ENCODE measurements at regions not wholly inside any gene's neighbourhood (a gene's known extent, or its start where the extent isn't known, plus 50 kb on each side); places are given as distances from the start of the nearest gene placed in this dataset.
A peak's percentile ranks its signal among the peaks of the same experiment; 100 is the strongest.

GRCh38 chr6:168369786-168370185, 50.2 kb upstream of the DACT2 start:
- ATAC-seq, result no peak
- H3K4me3 Mint-ChIP-seq, result no peak overlapping the region

GRCh38 chr6:168370310-168370991, 50.9 kb upstream of the DACT2 start:
- Mint-ChIP-seq H3K4me1 (peaks cover 5% of the 10 kb centered on the region), H3K27ac (peak overlapping the region; percentile 16), H3K36me3 (ENCODE audit: low read depth) (no peaks in the 10 kb centered on the region), H3K27me3 (no peaks in the 10 kb centered on the region), H3K4me3 (no peak overlapping the region)
- DNase-seq (peak; percentile 21 to 60 (median 28)), ATAC-seq (peak; percentile 71)
- no peaks in the 10 kb centered on the region for H3K9me3 ChIP-seq (ENCODE audit: control insufficient read depth, low read length, poor library complexity, severe bottlenecking)

More at GRCh38 chr6:168369786-168370185, 50.2 kb upstream of the DACT2 start:
- Mint-ChIP-seq H3K27me3 (no peaks in the 10 kb centered on the region), H3K36me3 (ENCODE audit: low read depth) (no peaks in the 10 kb centered on the region), H3K27ac (peak overlapping the region; percentile 16), H3K4me1 (peaks cover 5% of the 10 kb centered on the region)
- no peaks in the 10 kb centered on the region for H3K9me3 ChIP-seq (ENCODE audit: control insufficient read depth, low read length, poor library complexity, severe bottlenecking)
- DNase-seq, result no peak

DNA sequence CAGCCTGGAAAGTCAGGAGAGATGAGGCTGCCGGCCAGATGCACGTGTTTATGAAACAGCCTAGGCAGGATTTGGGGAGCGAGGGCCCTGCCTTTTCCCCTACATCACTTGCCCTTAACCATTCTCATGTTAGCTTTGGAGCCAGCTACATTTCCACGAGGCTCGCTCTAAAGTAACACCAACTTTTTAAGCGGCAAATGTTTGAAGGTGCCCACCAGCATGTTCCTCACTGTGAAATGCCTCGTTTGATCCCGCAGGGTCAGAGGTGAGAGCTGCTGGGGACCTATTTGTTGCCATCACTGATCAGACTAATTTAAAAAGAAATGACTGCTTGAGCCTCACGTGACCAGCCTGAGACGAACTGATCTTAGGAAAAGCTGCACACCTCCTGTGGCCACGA, 51.6 kb upstream of the DACT2 start:
- ATAC-seq (no peak), DNase-seq (no peak)
- Mint-ChIP-seq H3K27me3 (no peaks in the 10 kb centered on the region), H3K36me3 (ENCODE audit: low read depth) (no peaks in the 10 kb centered on the region), H3K4me3 (no peak overlapping the region), H3K27ac (no peak overlapping the region), H3K4me1 (peaks cover 5% of the 10 kb centered on the region)
- no peaks in the 10 kb centered on the region for H3K9me3 ChIP-seq (ENCODE audit: control insufficient read depth, low read length, poor library complexity, severe bottlenecking)

DNA sequence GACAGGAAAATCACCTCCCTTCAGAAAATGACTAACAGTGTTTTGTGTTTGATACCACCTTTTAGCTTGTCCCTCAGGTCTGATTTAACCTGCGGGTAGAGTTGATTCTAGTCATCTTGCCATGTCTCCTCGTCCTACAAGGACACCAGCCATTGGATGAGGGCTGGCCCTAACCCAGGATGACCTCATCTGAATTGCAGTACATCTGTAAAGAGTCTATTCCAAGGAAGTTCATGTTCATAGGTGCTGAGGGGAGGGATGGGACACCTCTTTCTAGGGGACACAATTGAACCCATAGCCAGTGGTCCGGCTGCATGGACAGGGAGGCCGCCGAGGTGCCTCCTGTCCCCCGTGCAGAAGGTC, 52.0 kb upstream of the DACT2 start:
- Mint-ChIP-seq H3K4me3 (no peak overlapping the region), H3K27ac (no peak overlapping the region), H3K36me3 (ENCODE audit: low read depth) (no peaks in the 10 kb centered on the region), H3K27me3 (no peaks in the 10 kb centered on the region), H3K4me1 (peaks cover 5% of the 10 kb centered on the region)
- DNase-seq, result no peak
- ATAC-seq, result no peak
- H3K9me3 ChIP-seq (ENCODE audit: control insufficient read depth, low read length, poor library complexity, severe bottlenecking), result no peaks in the 10 kb centered on the region

DNA sequence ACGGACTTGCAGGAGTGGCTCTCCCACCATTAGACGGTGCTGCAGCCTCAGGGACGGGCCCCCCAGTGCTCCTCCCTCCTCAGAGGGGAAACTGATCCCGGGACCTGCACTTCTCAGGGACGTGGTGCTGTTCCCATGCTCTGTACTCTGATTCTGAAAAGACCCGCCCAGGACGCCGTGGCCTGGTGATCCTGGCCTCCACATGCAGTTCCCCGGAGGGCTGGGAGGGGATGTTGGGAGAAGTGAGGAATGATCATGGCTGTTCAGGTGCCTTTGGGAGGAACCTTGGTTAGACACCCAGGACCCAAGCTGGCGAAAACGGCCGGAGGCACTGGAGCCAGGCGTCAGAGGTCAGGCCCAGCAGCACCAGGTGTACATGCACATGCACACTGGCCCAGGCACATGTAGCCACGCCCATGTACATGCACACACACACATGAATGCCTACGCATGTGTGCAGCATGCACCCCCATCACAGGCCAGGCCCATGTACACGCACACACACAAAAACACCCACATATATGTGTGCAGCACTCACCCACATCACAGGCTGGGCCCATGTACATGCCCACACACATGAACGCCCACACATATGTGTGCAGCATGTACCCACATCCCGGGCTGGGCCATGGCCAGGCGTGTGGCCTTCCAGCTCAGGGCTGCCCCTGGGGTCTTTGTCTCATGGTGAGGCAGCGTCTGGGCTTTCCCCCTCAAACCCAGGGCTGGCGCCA, 52.6 kb upstream of the DACT2 start:
- ATAC-seq (no peak), DNase-seq (no peak)
- Mint-ChIP-seq H3K27ac (no peak overlapping the region), H3K4me3 (no peak overlapping the region), H3K27me3 (no peaks in the 10 kb centered on the region), H3K4me1 (peaks cover 5% of the 10 kb centered on the region), H3K36me3 (ENCODE audit: low read depth) (no peaks in the 10 kb centered on the region)
- H3K9me3 ChIP-seq (ENCODE audit: control insufficient read depth, low read length, poor library complexity, severe bottlenecking), result no peaks in the 10 kb centered on the region

DNA sequence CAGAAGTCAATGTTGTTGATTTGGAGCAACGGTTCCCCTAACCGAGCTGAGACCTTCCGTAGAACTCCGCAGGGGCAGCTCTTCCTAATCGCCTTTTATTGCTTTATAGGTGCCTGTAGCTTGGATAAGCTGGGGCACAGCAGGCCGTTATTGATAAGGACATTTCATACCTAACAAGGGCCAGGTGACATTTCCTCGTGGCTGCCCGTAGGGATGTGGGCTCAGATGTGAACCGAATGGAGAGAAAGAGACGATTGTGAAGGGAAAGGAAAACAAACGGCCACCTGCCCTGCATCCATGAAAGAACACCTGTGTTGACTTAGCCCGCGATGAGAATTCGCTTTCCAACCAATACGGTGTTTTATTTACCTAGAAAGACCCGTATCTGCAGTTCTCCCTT, 53.3 kb upstream of the DACT2 start:
- ATAC-seq, result no peak

GRCh38 chr6:168373389-168373788, 53.8 kb upstream of the DACT2 start:
- Mint-ChIP-seq H3K27ac (no peak overlapping the region), H3K27me3 (no peaks in the 10 kb centered on the region), H3K36me3 (ENCODE audit: low read depth) (no peaks in the 10 kb centered on the region), H3K4me1 (peaks cover 5% of the 10 kb centered on the region), H3K4me3 (no peak overlapping the region)
- ATAC-seq (no peak), DNase-seq (no peak)
- H3K9me3 ChIP-seq (ENCODE audit: control insufficient read depth, low read length, poor library complexity, severe bottlenecking), result no peaks in the 10 kb centered on the region

More for the DNA sequence above, 53.3 kb upstream of the DACT2 start:
- no peaks in the 10 kb centered on the region for H3K36me3 Mint-ChIP-seq (ENCODE audit: low read depth)
- no peak overlapping the region for H3K27ac Mint-ChIP-seq
- peaks cover 5% of the 10 kb centered on the region for H3K4me1 Mint-ChIP-seq
- no peaks in the 10 kb centered on the region for H3K9me3 ChIP-seq (ENCODE audit: control insufficient read depth, low read length, poor library complexity, severe bottlenecking)
- H3K4me3 Mint-ChIP-seq, result no peak overlapping the region
- no peaks in the 10 kb centered on the region for H3K27me3 Mint-ChIP-seq
- DNase-seq, result no peak

- Mint-ChIP-seq H3K36me3 (ENCODE audit: low read depth) (no peaks in the 10 kb centered on the region), H3K4me3 (no peak overlapping the region)
Observed at GRCh38 chr6:168374051-168374502, 54.5 kb upstream of the DACT2 start.

GRCh38 chr6:168374541-168375071, 55.0 kb upstream of the DACT2 start:
- no peaks in the 10 kb centered on the region for H3K9me3 ChIP-seq (ENCODE audit: control insufficient read depth, low read length, poor library complexity, severe bottlenecking)
- Mint-ChIP-seq H3K27me3 (no peaks in the 10 kb centered on the region), H3K4me1 (peaks cover 5% of the 10 kb centered on the region), H3K27ac (no peak overlapping the region), H3K36me3 (ENCODE audit: low read depth) (no peaks in the 10 kb centered on the region), H3K4me3 (no peak overlapping the region)
- DNase-seq, result no peak
- ATAC-seq, result no peak

More at GRCh38 chr6:168374051-168374502, 54.5 kb upstream of the DACT2 start:
- H3K4me1 Mint-ChIP-seq, result peaks cover 5% of the 10 kb centered on the region
- no peak for ATAC-seq
- no peak overlapping the region for H3K27ac Mint-ChIP-seq
- H3K27me3 Mint-ChIP-seq, result no peaks in the 10 kb centered on the region
- no peaks in the 10 kb centered on the region for H3K9me3 ChIP-seq (ENCODE audit: control insufficient read depth, low read length, poor library complexity, severe bottlenecking)
- no peak for DNase-seq

DNA sequence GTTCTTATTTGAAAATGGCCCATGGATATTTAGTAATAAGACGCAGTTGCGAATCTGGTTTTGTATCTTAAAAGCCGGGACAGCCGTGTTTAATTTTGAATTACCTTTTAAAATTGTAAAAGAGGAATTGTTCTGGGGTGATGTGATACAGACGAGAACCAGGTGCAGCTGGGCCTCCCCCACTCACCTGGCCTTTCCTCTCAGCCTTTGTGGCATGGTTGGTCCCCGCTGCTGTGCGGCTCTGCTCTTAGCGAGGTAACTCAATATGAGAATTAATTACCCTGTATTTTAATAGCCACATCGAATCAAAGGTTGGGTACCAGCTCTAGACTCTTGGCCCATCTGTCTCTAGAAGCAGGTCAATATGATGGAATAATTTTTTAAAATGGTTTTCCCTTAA, 56.5 kb upstream of the DACT2 start:
- Mint-ChIP-seq H3K27ac (no peak overlapping the region), H3K4me3 (no peak overlapping the region), H3K27me3 (no peaks in the 10 kb centered on the region), H3K36me3 (ENCODE audit: low read depth) (no peaks in the 10 kb centered on the region), H3K4me1 (no peaks in the 10 kb centered on the region)
- DNase-seq (no peak), ATAC-seq (no peak)
- H3K9me3 ChIP-seq (ENCODE audit: control insufficient read depth, low read length, poor library complexity, severe bottlenecking), result no peaks in the 10 kb centered on the region

DNA sequence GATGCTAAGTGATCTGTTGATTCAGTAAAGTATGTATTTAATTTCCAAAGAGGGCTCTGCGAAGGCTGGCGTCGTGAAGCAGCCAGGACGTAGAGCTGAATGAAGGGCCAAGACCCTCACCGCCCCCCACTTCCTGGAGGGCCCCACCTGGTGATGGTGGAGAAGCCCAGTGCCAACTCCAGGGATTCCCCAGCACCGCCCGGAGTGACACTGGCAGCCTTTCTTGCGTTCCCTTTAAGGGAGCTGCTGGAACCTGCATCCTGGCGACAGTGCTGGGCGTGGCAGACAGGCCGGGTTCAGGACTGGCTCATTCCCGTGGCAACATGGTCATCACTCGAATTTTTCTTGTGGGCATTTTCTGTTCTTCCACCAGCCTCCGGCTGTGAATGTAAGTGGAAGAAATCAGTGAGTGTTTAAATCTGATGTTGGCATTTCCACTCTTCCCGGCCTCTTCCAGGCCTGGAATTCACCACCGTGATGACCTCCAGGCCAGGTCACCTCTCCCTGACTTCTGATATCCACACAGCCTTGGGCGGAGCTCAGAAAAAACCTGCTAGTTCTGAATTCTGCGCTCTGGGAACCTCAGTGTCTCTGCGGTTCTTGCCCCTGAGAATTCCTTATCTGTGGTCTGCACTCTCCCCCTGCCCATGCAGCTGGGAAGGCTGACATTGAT, 57.4 kb upstream of the DACT2 start:
- no peaks in the 10 kb centered on the region for H3K9me3 ChIP-seq (ENCODE audit: control insufficient read depth, low read length, poor library complexity, severe bottlenecking)
- Mint-ChIP-seq H3K27me3 (no peaks in the 10 kb centered on the region), H3K4me1 (no peaks in the 10 kb centered on the region), H3K27ac (no peak overlapping the region), H3K36me3 (ENCODE audit: low read depth) (no peaks in the 10 kb centered on the region), H3K4me3 (no peak overlapping the region)
- no peak for DNase-seq
- no peak for ATAC-seq

DNA sequence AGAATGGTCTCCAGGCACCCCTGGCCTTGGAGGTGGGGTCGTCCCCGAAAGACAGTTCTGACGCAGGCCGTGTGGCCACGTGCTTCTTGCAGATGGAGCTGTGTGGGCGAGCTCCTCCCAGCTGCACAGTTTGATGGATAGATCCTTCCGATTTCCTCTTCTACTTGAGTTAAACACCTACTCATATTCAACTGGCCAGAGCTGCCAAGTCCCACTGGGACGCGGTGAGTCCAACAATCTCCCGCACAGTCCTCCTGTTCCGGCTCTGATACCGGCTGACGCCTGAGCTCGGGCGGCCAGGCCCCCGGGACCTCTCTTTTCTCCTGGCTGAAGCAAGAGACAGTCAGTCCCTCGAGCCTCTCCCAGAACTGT, 57.9 kb upstream of the DACT2 start:
- Mint-ChIP-seq H3K4me3 (no peak overlapping the region), H3K36me3 (ENCODE audit: low read depth) (no peaks in the 10 kb centered on the region), H3K27ac (no peak overlapping the region), H3K27me3 (no peaks in the 10 kb centered on the region), H3K4me1 (no peaks in the 10 kb centered on the region)
- no peaks in the 10 kb centered on the region for H3K9me3 ChIP-seq (ENCODE audit: control insufficient read depth, low read length, poor library complexity, severe bottlenecking)
- ATAC-seq (no peak), DNase-seq (no peak)
